ENCODE measurements at regions not wholly inside any gene's neighbourhood (a gene's known extent, or its start where the extent isn't known, plus 50 kb on each side); places are given as distances from the start of the nearest gene placed in this dataset.

- DNase-seq (ENCODE audit: extremely low read depth in 1 of 2, low read depth in 1 of 2): no peak
These were observed 280.8 kb upstream of the ROPN1 start for GRCh38 chr3:124272605-124273151.

GRCh38 chr3:124273651-124274050 lies 281.7 kb upstream of the ROPN1 start:
- DNase-seq (ENCODE audit: extremely low read depth in 1 of 2, low read depth in 1 of 2): no peak

- no peak for DNase-seq (ENCODE audit: extremely low read depth in 1 of 2, low read depth in 1 of 2)
These were observed 282.1 kb upstream of the ROPN1 start for GRCh38 chr3:124274051-124274450.

- DNase-seq (ENCODE audit: extremely low read depth in 1 of 2, low read depth in 1 of 2): no peak
These were observed 283.5 kb upstream of the ROPN1 start for GRCh38 chr3:124275412-124275811.

GRCh38 chr3:124276133-124276532 lies 284.2 kb upstream of the ROPN1 start:
- no peak for DNase-seq (ENCODE audit: extremely low read depth in 1 of 2, low read depth in 1 of 2)

GRCh38 chr3:124276539-124277143 lies 284.7 kb upstream of the ROPN1 start:
- no peak for DNase-seq (ENCODE audit: extremely low read depth in 1 of 2, low read depth in 1 of 2)

GRCh38 chr3:124277144-124277890 lies 285.4 kb upstream of the ROPN1 start:
- no peak for DNase-seq (ENCODE audit: extremely low read depth in 1 of 2, low read depth in 1 of 2)

- DNase-seq (ENCODE audit: extremely low read depth in 1 of 2, low read depth in 1 of 2): no peak
These were observed 289.8 kb upstream of the ROPN1 start for GRCh38 chr3:124281453-124282316.

GRCh38 chr3:124282751-124283651 lies 291.1 kb upstream of the ROPN1 start:
- DNase-seq (ENCODE audit: extremely low read depth in 1 of 2, low read depth in 1 of 2): no peak

- no peak for DNase-seq (ENCODE audit: extremely low read depth in 1 of 2, low read depth in 1 of 2)
These were observed 291.7 kb upstream of the ROPN1 start for GRCh38 chr3:124283652-124284023.

- DNase-seq (ENCODE audit: extremely low read depth in 1 of 2, low read depth in 1 of 2): no peak
These were observed 297.1 kb upstream of the ROPN1 start for GRCh38 chr3:124288996-124289395.

- DNase-seq (ENCODE audit: extremely low read depth in 1 of 2, low read depth in 1 of 2): no peak
These were observed 299.1 kb upstream of the ROPN1 start for GRCh38 chr3:124291008-124291407.

- no peak for DNase-seq (ENCODE audit: extremely low read depth in 1 of 2, low read depth in 1 of 2)
These were observed 300.4 kb upstream of the ROPN1 start for GRCh38 chr3:124292329-124292728.

GRCh38 chr3:124293584-124293983 lies 301.7 kb upstream of the ROPN1 start:
- no peak for DNase-seq (ENCODE audit: extremely low read depth in 1 of 2, low read depth in 1 of 2)

GRCh38 chr3:124295362-124295761 lies 303.4 kb upstream of the ROPN1 start:
- no peak for DNase-seq (ENCODE audit: extremely low read depth in 1 of 2, low read depth in 1 of 2)

GRCh38 chr3:124296406-124296805 lies 304.5 kb upstream of the ROPN1 start:
- no peak for DNase-seq (ENCODE audit: extremely low read depth in 1 of 2, low read depth in 1 of 2)

GRCh38 chr3:124297062-124297980 lies 305.4 kb upstream of the ROPN1 start:
- no peak for DNase-seq (ENCODE audit: extremely low read depth in 1 of 2, low read depth in 1 of 2)

GRCh38 chr3:124298301-124298700 lies 306.4 kb upstream of the ROPN1 start:
- no peak for DNase-seq (ENCODE audit: extremely low read depth in 1 of 2, low read depth in 1 of 2)

- DNase-seq (ENCODE audit: extremely low read depth in 1 of 2, low read depth in 1 of 2): no peak
These were observed 307.0 kb upstream of the ROPN1 start for GRCh38 chr3:124298951-124299350.
